ENCODE measurements at regions not wholly inside any gene's neighbourhood (a gene's known extent, or its start where the extent isn't known, plus 50 kb on each side); places are given as distances from the start of the nearest gene placed in this dataset.

GRCh38 chr11:95361180-95361579, 130.2 kb upstream of the SESN3 start:
- TF ChIP-seq CTCF (IDR thresholded peaks at IDR 0.05) (no peak), POLR2A (IDR thresholded peaks at IDR 0.05) (no peak), EP300 (IDR thresholded peaks at IDR 0.05) (no peak), POLR2AphosphoS5 (IDR thresholded peaks at IDR 0.05) (no peak)
